GM10266 (cell line): ENCODE measurements at regions not wholly inside any gene's neighbourhood (a gene's known extent, or its start where the extent isn't known, plus 50 kb on each side); places are given as distances from the start of the nearest gene placed in this dataset.

Source experiments
- DNase-seq: peaks from one replicate; pipeline ENCODE4 v3.0.0; 2012; ENCODE audit errors: extremely low spot score
- TF ChIP-seq, protein P1 (sequence below): IDR thresholded peaks from 2 replicates; pipeline ENCODE4 v1.5.1; 2012; ENCODE audit warnings: mild to moderate bottlenecking, low read depth; ENCODE audit not compliant: control insufficient read depth, insufficient read depth; ENCODE audit errors: missing control alignments

DNA sequence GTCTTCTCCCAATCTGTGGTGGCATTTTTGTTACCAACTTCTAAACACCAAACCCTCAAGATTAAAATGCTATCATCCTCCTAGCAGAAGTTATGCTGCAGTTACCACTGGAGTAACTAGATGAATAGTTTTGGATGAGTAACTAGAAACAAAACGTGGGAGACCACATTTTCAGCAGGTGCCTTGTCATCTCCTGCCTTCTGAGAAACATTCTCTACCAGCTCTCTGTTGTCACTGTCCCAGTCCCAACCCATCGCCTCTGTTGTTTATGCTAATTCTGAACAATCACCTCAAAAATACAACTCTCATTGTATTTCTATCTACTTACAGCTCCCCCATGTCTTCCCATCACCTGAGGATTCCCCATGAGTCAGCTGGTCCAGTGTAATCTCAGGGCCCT lies 652.5 kb upstream of the ADAMTS16 start:
- DNase-seq: no peak

DNA sequence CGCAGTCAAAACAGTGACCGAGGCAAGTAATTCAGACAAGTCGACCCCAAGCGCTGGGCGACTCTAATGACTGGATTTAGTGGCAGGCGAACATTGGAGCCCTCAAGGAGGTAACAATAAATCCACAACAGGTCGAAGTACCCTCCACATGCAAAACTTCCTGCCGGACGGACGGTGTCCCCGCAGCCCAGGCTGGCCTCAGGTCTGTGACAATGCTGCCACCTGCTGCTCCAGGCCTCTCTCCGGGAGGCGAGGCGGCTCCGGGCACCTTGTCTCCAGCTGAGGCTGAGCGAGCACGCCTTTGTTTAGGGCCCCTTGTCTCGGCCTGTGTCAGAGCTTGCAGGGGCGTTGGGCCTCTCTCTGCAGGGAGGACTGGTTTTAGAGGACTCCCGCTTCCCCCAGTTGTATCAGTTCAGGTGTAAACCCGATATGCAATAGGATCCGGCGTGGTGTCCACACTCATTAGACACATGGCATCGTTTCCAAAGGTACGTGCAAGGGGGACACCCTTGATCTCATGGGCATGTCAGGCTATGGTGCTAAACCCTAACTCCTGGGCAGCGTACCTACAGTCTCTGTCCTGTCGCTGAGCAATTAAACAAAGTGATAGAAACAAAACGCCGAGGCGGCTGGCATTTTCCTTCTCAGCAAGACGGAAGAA lies 628.0 kb upstream of the ADAMTS16 start:
- TF ChIP-seq, protein P1, sequence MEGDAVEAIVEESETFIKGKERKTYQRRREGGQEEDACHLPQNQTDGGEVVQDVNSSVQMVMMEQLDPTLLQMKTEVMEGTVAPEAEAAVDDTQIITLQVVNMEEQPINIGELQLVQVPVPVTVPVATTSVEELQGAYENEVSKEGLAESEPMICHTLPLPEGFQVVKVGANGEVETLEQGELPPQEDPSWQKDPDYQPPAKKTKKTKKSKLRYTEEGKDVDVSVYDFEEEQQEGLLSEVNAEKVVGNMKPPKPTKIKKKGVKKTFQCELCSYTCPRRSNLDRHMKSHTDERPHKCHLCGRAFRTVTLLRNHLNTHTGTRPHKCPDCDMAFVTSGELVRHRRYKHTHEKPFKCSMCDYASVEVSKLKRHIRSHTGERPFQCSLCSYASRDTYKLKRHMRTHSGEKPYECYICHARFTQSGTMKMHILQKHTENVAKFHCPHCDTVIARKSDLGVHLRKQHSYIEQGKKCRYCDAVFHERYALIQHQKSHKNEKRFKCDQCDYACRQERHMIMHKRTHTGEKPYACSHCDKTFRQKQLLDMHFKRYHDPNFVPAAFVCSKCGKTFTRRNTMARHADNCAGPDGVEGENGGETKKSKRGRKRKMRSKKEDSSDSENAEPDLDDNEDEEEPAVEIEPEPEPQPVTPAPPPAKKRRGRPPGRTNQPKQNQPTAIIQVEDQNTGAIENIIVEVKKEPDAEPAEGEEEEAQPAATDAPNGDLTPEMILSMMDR: no peak
- no peak for DNase-seq

More for the DNA sequence above, 652.5 kb upstream of the ADAMTS16 start:
- TF ChIP-seq, protein P1: no peak

DNA sequence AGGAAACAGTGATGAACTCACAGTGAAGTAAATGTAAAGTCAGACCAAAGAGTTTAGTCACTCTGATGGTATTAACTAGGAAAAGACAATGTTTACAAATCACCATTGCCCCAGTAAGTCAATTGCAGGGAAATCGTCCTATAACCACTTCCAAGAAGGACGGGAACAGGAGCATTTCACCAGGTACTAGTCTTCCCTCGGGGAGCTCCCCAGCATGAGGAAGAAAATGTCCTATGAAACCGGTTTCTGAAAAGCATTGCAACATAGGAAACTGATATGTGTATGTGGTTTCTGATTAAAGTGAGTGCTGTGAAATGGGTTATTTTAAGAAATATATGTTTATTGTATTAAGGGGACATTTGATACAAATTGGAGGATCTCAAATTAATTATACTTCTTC lies 626.7 kb upstream of the ADAMTS16 start:
- TF ChIP-seq, protein P1: no peak
- DNase-seq: no peak

DNA sequence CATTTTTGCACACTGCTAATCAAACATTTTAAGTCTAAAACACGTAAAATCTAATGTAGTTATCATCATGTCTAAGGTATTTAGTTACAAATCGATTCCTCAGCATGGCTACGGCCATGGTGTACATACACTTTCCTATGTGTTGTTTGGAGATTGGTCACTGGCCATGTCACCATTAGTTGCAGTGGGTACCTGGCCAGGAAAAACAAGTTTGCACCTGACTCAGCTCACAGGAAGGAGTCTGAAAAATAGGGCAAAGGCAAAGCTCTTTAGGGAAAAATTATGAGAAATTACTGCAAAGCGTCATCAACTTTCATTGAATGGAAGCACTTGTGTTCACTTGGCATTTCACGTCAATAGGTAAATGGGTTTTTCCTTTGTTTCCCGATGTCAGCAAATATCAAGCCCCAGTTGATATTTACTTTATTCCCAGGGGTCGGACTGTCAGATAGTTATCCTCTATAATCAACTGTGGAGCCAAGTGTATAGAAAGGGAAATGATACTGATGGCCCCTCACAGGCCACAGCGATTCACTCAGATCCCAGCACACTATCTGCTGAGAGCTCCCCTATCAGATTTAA lies 626.0 kb upstream of the ADAMTS16 start:
- no peak for DNase-seq
- TF ChIP-seq, protein P1: no peak

DNA sequence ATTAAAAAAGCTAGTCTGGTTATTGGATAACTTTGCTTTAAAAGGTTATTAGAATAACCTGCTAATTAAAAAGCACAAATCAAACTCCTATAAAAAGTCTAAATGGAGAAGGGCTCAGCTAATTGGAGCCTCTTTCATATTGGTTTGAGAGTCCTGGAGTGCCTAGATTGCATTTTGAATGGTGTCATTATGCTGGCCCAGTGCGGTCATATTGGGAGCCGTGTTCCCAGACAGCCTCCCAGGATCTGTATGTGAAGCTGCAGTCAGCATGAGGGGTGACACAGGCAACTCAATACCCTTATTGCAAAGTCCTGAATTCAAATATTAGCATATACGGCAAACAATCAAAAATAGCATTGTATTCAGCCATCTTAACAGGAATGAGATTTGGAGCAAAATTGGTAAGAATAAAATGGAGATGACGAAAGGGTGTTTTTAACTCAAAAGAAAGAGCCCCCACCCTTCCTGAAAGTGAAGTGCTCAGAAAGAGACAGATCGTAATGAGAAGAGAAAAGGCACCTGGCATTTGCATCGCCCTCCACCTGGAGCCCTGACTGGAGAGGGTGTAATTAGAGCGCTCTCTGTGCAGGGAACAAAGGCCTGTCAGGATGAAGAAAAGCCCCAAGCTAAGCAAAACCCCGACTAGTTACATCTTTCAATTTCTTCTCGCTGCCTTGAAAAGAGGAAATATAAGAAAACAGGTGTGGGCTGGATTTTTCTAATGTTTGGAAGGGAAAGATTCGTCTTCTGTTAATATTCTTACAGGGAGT lies 621.0 kb upstream of the ADAMTS16 start:
- TF ChIP-seq, protein P1: no peak
- no peak for DNase-seq

DNA sequence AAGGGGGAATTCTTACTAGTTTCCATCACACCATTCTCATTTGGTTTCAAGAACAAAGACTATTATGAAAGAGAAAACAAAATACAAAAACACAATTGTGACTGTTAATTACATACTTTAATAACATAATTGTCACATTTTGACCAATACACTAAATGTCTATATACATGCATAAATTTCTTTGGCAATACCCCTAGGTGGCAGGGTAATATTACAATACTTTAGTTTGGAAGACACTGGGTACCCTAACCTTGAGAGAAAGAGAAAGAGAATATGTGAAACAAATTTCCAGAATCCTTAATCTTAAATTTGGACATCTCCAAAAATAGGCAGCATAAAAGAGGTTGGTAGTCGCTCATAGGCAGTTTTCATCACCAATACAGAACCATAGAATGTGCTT lies 619.6 kb upstream of the ADAMTS16 start:
- TF ChIP-seq, protein P1: no peak
- no peak for DNase-seq

DNA sequence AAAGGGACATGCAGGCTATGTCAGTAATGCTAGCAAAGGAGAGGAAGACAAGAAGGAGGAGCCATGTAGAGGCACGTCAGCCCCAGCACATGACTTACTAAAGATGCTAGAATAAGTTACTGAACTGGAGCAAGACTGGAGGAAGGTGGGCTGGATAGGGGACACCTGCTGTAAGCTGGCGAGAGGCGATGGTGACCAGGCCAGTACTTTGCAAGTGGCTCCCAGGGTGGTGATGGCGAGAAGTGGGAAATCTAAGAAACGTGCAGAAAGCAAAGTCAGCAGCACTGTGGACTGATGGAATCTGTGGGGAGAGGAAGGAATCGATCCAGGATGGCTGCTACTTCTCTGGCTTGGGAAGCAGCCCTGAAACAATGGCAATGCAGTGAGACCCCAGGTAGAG lies 617.1 kb upstream of the ADAMTS16 start:
- TF ChIP-seq, protein P1: no peak
- DNase-seq: no peak
